ENCODE measurements at regions not wholly inside any gene's neighbourhood (a gene's known extent, or its start where the extent isn't known, plus 50 kb on each side); places are given as distances from the start of the nearest gene placed in this dataset.

GRCh38 chr20:6646021-6646636 lies 121.4 kb upstream of the BMP2 start:
- DNase-seq (ENCODE audit: low spot score in 2 of 2) = no peak
- Histone ChIP-seq H3K9me3 (no peaks in the 10 kb centered on the region), H3K27me3 (no peaks in the 10 kb centered on the region), H3K36me3 (no peaks in the 10 kb centered on the region), H3K4me3 (no peak overlapping the region), H3K4me1 (peaks cover 0 to 5% of the 10 kb centered on the region in 2 donors), H3K27ac (no peak overlapping the region)
- intact Hi-C loops (cut with DNase I) = loop anchor here (10.0 kb wide), 1 partner anchor 649 kb away; no protein-coding TSS in a partner anchor
- no peak for TF ChIP-seq CTCF (IDR thresholded peaks at IDR 0.05)

GRCh38 chr20:6644813-6645628 lies 122.5 kb upstream of the BMP2 start:
- Histone ChIP-seq H3K36me3 (no peaks in the 10 kb centered on the region), H3K4me1 (peaks cover 0 to 5% of the 10 kb centered on the region in 2 donors), H3K27ac (no peak overlapping the region), H3K4me3 (no peak overlapping the region), H3K27me3 (no peaks in the 10 kb centered on the region), H3K9me3 (no peaks in the 10 kb centered on the region)
- no peak for TF ChIP-seq CTCF (IDR thresholded peaks at IDR 0.05)
- no peak for DNase-seq (ENCODE audit: low spot score in 2 of 2)
- intact Hi-C loops (cut with DNase I) = loop anchor here (10.0 kb wide), 1 partner anchor 650 kb away; no protein-coding TSS in a partner anchor

GRCh38 chr20:6641012-6641411 lies 126.5 kb upstream of the BMP2 start:
- Histone ChIP-seq H3K36me3 (no peaks in the 10 kb centered on the region), H3K4me3 (no peak overlapping the region), H3K9me3 (no peaks in the 10 kb centered on the region), H3K27ac (no peak overlapping the region), H3K27me3 (no peaks in the 10 kb centered on the region), H3K4me1 (peaks cover 0 to 4% of the 10 kb centered on the region in 2 donors)
- intact Hi-C loops (cut with DNase I) = loop anchor here (10.0 kb wide), 1 partner anchor 654 kb away; no protein-coding TSS in a partner anchor
- DNase-seq (ENCODE audit: low spot score in 2 of 2) = no peak
- no peak for TF ChIP-seq CTCF (IDR thresholded peaks at IDR 0.05)

- intact Hi-C loops (cut with DNase I) = loop anchor here (2.0 to 10.0 kb wide), 4 partner anchors 65 to 370 kb away; partner anchors contain the start of gene BMP2
- no peak for DNase-seq (ENCODE audit: low spot score in 2 of 2)
- no peak for TF ChIP-seq CTCF (IDR thresholded peaks at IDR 0.05)
Observed at GRCh38 chr20:6637160-6637579, 130.3 kb upstream of the BMP2 start.

GRCh38 chr20:6636209-6637159 lies 131.0 kb upstream of the BMP2 start:
- intact Hi-C loops (cut with DNase I) = loop anchor here (2.0 to 10.0 kb wide), 4 partner anchors 66 to 369 kb away; partner anchors contain the start of gene BMP2
- Histone ChIP-seq H3K4me1 (peaks cover 0 to 4% of the 10 kb centered on the region in 2 donors), H3K36me3 (no peaks in the 10 kb centered on the region), H3K27me3 (no peaks in the 10 kb centered on the region), H3K27ac (no peak overlapping the region), H3K9me3 (no peaks in the 10 kb centered on the region), H3K4me3 (no peak overlapping the region)
- peak; percentile 54 to 76 (median 59) for TF ChIP-seq CTCF (IDR thresholded peaks at IDR 0.05)
- peak in 1 of 2 donors; percentile 63 for DNase-seq (ENCODE audit: low spot score in 2 of 2)

More at GRCh38 chr20:6637160-6637579, 130.3 kb upstream of the BMP2 start:
- Histone ChIP-seq H3K27me3 (no peaks in the 10 kb centered on the region), H3K27ac (no peak overlapping the region), H3K36me3 (no peaks in the 10 kb centered on the region), H3K4me1 (peaks cover 0 to 4% of the 10 kb centered on the region in 2 donors), H3K9me3 (no peaks in the 10 kb centered on the region), H3K4me3 (no peak overlapping the region)
